Fibroblast of the conjunctiva (primary cell): ENCODE measurements at regions not wholly inside any gene's neighbourhood (a gene's known extent, or its start where the extent isn't known, plus 50 kb on each side); places are given as distances from the start of the nearest gene placed in this dataset.

Source experiments
- DNase-seq: peaks from one replicate; pipeline ENCODE4 v3.0.0-alpha.2; 2010; ENCODE audit warnings: low read depth

- no peak for DNase-seq
Observed at GRCh38 chr16:86199871-86200695, 301.1 kb downstream of the IRF8 start.

GRCh38 chr16:86200722-86201121 is 301.8 kb downstream of the IRF8 start:
- DNase-seq, result no peak

GRCh38 chr16:86201746-86202145 is 302.8 kb downstream of the IRF8 start:
- no peak for DNase-seq

- DNase-seq, result no peak
Observed at GRCh38 chr16:86202267-86202666, 303.3 kb downstream of the IRF8 start.

- DNase-seq, result no peak
Observed at GRCh38 chr16:86202760-86203426, 303.9 kb downstream of the IRF8 start.

GRCh38 chr16:86203557-86204275 is 304.8 kb downstream of the IRF8 start:
- DNase-seq, result no peak

GRCh38 chr16:86205521-86206245 is 304.6 kb upstream of the FOXF1 start:
- no peak for DNase-seq

GRCh38 chr16:86207350-86207749 is 303.0 kb upstream of the FOXF1 start:
- no peak for DNase-seq

GRCh38 chr16:86209202-86209601 is 301.1 kb upstream of the FOXF1 start:
- no peak for DNase-seq

- no peak for DNase-seq
Observed at GRCh38 chr16:86210403-86211193, 299.7 kb upstream of the FOXF1 start.

- no peak for DNase-seq
Observed at GRCh38 chr16:86211265-86211664, 299.1 kb upstream of the FOXF1 start.

- no peak for DNase-seq
Observed at GRCh38 chr16:86211800-86212199, 298.5 kb upstream of the FOXF1 start.

GRCh38 chr16:86212706-86213436 is 297.5 kb upstream of the FOXF1 start:
- no peak for DNase-seq

GRCh38 chr16:86213437-86214205 is 296.7 kb upstream of the FOXF1 start:
- DNase-seq, result no peak

GRCh38 chr16:86214326-86215232 is 295.7 kb upstream of the FOXF1 start:
- DNase-seq, result no peak

- no peak for DNase-seq
Observed at GRCh38 chr16:86215233-86215978, 294.9 kb upstream of the FOXF1 start.

- DNase-seq, result no peak
Observed at GRCh38 chr16:86215979-86216585, 294.2 kb upstream of the FOXF1 start.

GRCh38 chr16:86216591-86216990 is 293.7 kb upstream of the FOXF1 start:
- no peak for DNase-seq
